ENCODE measurements at regions not wholly inside any gene's neighbourhood (a gene's known extent, or its start where the extent isn't known, plus 50 kb on each side); places are given as distances from the start of the nearest gene placed in this dataset.

GRCh38 chr12:131340616-131341210, 370.2 kb upstream of the SFSWAP start:
- TF ChIP-seq, protein P1, sequence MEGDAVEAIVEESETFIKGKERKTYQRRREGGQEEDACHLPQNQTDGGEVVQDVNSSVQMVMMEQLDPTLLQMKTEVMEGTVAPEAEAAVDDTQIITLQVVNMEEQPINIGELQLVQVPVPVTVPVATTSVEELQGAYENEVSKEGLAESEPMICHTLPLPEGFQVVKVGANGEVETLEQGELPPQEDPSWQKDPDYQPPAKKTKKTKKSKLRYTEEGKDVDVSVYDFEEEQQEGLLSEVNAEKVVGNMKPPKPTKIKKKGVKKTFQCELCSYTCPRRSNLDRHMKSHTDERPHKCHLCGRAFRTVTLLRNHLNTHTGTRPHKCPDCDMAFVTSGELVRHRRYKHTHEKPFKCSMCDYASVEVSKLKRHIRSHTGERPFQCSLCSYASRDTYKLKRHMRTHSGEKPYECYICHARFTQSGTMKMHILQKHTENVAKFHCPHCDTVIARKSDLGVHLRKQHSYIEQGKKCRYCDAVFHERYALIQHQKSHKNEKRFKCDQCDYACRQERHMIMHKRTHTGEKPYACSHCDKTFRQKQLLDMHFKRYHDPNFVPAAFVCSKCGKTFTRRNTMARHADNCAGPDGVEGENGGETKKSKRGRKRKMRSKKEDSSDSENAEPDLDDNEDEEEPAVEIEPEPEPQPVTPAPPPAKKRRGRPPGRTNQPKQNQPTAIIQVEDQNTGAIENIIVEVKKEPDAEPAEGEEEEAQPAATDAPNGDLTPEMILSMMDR (IDR thresholded peaks at IDR 0.05; ENCODE audit: low read depth, low read length) = no peak
- TF ChIP-seq MYC (IDR thresholded peaks at IDR 0.05; ENCODE audit: low read depth, low read length) = no peak

Measured in NB4 (cell line).